Fibroblast of skin of left biceps (primary cell): ENCODE measurements at regions not wholly inside any gene's neighbourhood (a gene's known extent, or its start where the extent isn't known, plus 50 kb on each side); places are given as distances from the start of the nearest gene placed in this dataset.
A peak's percentile ranks its signal among the peaks of the same experiment; 100 is the strongest.

Source experiments
- DNase-seq, 2 experiments: peaks; one replicate each; pipeline ENCODE4 v3.0.0-alpha.2; 2013; ENCODE audit warnings: low read depth in 2 of 2

DNA sequence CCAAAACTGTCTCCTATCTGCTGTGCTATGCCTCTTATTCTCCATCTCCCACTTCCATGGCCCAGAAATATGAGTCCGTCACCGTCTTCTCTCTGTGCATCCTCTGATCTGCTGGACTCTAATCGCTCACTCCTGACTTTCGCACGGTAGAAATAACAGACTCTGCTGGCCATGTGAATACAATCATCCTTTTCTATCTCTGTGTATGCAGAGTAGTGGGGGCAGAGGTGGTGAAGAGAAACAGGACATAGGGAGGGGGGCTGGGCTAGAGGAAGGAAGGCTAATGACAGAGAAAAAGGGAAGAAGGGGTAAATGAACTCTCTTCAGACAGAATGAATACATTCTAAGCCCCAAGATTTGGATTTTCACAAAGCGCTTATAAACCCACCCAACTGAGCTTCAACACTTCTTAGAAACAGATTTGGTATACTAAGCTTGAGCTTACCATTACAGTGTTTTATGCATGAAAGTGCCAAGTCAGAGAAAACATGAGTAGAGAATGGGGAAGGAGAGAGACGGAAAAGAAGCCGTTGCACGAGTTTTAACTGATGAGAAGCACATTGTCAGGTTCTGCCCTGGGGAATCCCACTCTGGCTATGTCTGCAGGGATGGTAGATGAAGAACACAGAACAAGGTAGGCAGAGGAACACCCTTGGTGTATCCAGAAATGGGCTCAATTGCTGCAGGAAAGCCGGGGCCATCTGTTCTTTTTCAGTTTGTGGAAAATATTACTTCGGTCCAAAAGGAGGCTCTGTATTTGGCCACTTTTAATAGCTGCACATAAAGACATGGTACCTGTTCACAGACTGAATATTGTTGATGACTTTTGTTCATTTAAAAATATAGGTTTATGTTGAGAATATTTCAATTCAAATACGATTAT, 324.7 kb downstream of the ETS1 start:
- no peak for DNase-seq

DNA sequence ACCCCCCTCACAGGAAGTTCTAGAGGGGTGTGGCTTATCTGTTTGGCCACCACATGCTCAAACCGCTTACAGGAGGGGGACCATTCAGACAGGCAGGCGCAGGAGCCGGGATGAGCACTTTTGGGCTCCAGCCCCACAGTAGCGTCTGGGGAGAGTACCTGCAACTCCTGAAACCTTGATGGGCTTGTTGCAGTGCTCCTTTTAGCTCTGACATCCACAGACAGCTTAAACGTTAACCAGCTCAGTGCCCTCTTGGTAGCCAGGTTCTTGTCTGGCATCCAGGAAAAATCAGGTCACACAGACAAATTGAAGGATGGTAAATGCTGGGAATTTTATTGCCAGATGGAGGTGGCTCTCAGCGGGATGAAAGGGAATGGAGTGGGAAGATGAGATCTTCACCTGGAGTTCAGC, 326.3 kb downstream of the ETS1 start:
- no peak for DNase-seq

DNA sequence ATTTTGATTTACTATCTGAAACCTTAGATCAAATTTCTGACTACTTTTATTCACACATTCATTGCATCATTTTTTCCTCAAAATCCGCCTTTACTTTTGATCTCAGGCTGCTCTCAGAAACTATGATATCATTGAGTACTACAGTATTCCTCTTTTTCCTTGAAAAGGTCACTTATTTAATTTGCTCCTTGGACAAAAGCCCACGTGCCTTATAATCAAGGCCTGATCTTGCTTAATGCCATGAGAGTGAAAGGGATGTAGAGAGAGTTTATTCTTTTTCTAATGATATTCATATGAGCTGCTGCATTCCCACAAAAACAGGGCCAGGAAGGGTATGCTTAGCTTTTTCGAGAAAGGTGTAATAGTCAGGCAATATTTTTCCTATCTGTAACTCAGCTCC, 327.0 kb downstream of the ETS1 start:
- DNase-seq, result no peak

DNA sequence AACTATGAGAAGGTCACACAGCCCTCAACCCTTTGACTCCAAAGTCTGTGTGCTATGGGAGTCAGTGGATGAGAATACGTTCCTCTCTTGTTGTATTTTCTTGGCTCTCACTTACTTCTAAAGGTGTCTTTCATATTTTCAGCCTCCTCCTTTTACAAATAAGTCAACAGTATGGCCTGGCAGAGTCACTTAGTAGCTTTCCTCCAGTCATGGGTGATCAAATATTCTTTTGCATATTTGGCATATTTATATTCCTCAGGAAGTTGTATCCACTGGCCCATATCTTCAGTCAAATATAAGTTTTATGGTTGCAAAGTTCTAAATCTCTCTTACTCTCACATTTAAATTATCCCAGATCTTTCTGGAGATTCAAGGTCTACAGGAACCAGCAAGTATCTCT, 327.5 kb downstream of the ETS1 start:
- DNase-seq, result no peak

DNA sequence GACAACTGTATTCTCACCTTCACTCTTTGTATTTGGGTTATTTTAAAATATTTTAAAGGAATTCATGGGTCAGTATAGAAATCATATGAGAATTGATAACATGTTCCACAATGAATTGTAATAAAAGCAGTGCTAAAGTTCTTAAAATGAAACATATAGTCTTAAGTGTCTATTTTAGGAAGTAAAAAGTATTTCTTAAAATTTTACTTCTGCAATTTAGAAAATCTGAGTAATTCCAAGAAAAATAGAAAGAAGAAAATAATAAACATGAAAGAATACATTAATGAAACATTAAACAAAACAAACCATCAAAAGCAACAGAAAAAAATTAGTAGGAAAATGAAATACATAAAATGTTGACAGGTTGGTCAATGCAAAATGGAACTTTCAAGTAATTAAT, 332.4 kb downstream of the ETS1 start:
- no peak for DNase-seq

DNA sequence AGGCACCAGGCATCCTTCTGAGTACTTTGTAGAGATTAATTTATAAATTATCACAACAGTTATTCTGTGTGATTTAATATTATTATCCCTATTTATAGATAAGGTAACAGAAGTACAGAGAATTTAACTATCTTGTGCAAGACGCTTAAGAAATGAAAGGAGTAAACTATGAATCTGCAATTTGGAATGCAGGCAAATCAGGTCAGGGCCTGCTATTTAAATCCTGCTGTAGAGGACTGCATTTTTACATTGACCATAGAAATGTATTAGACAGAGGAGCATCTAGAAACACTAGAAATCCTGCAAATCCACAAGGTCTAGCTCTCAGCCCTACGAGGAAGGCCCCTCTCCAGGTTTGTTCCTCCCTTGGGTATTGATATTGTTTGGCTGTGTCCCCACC, 336.2 kb downstream of the ETS1 start:
- DNase-seq, result peak; percentile 24 to 38

DNA sequence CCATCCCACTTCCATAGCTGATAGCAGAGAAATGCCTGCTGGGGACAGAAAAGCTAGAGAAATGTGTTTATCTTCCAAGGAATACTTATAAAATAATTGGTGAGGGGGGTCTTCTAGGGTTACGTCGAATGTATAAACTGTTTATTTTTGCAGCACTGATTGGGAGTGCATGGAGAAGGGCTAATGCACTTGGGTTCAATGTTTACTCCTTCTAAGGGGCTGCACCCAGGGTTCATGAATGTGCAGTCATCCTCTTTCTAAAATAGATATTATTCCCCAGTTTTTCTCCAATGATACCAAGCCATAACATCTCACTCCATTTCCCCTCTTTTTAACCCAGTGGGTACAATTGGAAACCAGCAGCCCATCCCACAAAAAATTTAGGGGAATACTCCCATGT, 336.9 kb downstream of the ETS1 start:
- DNase-seq, result no peak

DNA sequence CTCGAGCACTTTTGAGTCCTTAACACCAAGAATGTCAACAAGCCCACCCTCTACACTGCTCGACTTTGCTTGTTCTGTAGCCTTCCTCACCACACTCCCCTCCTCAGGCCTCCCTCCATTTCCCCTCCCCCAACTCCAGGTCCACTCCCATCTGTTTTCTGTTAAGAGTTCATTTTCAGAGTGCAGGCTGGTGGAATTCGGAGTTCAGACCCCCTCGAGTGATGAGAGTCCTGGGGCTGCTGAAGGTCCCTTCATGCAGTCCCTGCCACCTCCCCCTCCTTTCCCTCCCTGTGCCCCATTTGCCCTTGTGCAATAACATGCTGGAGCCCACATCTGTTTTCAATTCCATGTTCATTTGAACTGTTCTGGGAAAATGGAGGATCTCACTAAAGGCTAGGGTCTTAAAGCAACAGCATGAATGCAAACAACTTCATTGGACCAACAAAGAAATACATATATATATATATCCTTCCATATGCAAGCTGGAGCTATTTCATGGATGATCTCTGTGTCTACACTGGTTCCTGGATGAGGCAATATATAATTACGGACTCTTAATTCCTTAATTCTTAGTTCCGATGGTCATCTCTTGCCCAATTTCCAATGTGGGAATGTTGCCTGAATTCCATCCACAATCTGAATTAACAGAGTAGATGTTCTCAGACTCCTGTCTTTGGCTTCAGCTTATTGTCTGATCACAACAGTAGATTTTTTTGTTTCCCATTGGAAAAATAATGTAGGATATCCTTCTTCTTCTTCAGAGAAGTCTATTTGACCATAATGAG, 340.4 kb downstream of the ETS1 start:
- DNase-seq, result peak; percentile 41 to 49

DNA sequence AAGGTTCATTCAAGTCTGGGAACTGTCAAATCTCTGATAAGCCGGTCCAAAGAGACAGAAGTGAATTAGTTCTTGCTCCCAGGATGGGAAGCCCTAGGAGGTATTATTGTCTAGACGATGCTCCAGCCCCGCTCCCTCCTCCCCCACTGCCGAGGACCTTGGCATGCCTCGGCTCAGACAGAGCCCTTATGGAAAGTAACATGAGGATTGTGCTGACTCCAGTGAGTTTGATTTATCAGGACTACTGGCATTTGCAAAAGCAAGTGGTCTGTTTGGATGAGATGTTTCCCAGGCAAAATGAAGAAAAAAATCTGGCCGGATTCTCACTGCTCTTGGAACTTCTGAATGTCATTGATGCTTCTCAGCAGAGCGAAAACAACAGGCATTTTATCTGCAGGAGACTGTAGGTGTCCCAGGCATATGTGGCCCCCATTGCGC, 341.0 kb downstream of the ETS1 start:
- peak; percentile 59 to 66 for DNase-seq

DNA sequence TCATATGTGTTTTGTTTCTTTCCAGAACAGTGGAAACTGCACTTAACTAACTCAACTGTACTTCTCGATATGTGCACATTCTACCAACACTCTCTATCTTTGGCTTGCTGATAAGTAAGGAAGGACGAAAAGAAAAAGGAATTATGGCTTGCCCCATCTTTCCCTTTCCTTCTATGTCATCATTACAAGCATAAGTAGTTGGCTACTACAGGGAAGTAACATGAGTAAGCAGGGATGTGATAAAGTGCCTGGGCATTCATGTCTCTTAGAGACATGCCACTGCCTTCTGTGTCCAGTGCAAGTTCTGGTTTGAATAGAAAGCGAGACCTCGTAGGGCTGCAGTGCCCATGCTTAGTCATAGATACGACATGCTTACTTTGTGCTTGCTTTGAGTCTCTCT, 342.5 kb downstream of the ETS1 start:
- no peak for DNase-seq

DNA sequence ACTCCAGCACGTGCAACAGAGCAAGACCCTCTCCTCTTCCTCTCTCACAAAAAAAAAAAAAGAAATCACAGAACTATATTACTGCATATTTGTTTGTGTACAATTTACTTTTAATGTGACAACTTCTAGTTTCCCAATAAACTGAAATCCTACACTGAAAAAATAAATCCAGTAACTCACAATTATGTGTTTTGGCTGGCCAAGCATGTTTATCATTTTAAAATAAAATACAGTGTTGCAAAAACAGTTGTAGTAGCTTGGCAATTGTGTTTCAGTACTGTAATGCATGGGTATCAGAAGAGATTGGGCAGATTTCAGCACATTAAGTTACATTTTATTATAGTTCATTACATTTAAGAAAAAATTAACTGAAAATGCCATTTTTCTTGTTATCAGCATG, 344.9 kb downstream of the ETS1 start:
- no peak for DNase-seq

DNA sequence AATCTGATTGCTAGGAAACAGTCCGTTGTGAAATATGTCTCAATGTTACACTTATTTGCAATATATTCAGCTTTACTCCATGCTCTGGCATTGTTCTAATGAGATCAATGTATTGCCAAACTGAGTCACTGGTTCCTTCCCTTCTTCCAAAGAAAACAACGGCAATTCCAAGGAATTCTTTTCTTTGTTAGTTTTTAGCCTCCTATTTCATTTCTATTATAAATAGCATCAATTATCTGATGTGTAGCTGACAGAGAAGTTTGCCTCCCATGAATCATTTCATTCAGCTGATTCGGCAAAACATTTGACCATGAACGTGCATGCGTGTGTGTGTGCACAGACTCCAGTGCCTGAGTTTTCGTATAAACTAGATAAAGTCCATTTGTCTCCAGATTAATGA, 346.8 kb downstream of the ETS1 start:
- DNase-seq, result peak; percentile 48 to 53

DNA sequence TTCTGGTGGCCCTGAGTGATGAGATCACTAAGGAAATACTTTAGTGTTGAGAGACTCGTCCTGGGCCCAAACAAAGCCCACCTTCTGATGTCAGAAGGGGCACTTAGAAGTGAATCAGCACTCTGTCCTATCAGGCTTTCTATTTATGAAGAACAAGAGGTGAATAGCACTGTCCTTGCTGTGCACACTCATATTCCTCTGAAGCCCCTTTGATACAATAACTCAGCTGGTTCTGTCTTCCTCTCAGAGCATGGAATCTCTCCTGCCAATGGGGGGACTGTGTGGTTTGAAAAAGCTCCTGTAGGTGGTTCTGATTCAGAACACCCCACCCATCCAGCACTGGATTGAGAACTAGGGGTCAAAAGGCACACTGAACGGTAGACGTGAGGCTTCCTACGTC, 348.1 kb downstream of the ETS1 start:
- DNase-seq, result no peak

DNA sequence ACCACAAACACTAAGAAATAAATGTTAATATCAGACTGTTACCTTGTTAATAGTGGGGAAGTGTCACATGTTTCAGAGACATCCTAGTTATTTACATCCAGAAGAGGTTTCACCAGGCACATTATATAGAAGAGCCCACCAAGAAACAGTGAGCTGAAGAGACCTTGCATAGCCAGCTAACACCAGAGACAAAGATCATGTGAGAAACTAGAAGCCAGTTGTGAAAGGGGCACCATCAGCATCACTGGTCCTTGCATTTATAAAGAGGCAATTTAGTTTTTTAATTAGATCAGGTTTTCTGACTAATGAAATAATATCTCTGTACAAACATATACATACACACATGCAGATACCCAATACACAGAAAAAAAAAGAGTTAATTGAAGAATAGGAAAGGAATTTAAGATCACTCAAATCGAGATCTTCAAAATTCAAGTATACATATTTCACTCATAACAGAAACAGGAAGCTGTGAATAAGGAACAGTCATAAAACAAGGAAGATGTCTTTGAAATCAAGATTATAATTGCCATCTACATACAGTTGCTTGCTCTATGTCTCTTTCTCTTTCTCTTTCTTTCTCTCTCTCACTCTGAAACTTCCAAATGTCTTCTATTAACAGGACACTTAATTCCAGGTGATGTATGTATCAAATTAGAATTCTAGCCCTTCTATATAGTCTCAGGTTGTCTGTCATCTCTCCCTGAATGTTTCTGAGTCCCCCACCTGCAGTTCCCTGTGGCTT, 348.7 kb downstream of the ETS1 start:
- DNase-seq, result no peak

DNA sequence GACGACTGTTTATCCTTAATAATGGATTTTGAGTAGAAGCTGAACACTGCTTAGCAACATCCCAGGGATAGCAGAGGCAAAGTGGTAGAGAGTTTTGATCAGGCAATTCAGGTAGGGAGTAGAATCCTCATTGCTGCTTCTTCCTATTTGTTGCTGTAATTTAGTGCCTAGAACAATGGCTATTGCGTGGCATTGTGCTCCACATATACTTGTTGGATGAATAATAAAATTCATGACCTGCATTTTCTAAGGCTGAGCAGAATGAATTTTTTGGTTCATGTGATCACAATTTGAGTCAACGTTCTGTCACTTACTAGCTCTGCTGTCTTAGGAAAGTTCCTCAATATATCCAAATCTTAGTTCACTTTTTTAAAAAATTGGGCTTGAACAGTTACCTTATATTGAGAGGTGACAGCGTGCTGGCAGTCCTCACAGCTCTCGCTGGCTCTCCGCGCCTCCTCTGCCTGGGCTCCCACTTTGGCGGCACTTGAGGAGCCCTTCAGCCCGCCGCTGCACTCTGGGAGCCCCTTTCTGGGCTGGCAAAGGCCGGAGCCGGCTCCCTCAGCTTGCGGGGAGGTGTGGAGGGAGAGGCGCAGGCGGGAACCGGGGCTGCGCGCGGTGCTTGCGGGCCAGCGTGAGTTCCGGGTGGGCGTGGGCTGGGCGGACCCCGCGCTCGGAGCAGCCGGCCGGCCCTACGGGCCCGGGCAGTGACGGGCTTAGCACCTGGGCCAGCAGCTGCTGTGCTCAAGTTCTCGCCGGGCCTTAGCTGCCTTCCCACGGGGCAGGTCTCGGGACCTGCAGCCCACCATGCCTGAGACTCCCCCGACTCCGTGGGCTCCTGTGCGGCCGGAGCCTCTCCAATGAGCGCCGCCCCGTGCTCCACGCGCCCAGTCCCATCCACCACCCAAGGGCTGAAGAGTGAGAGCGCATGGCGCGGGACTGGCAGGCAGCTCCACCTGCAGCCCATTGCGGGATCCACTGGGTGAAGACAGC, 350.6 kb downstream of the ETS1 start:
- no peak for DNase-seq

DNA sequence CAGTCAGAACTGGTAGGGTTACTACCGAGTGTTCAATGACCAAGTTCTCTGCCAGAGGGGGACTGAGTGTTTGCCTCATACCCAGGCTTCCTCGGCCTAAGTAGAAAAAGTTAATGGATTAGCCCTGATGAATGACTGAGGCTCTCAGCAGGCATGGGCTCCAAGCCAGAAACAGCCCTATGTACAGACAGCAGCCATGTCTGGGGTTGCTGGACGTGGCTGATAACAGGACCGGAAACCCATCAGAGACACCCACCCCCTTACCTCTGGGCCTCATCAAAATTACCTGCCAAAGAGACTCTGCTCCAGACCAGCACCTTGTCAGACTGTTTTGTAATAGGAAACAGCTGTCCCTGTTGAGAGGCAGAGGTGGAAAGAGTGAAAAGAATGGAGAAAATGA, 351.4 kb downstream of the ETS1 start:
- no peak for DNase-seq

DNA sequence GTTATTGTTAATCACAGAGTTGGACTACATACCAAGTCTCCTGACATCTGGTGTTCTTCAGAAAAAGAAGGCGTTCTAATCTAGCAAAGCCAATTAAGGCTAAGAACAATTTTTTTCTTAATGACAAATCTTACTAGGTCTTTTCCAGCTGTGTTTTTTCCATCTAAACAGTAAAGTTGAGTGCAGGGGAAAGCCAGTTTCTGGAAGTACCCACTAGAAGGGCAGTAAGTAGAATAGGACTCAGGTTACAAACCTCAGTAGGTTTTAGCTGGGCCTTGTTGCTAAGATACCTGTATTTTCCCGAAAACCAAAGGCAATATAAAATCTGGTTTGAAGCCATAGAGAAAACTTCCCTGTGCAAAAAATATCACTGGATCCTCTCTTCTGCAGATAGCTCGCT, 351.9 kb downstream of the ETS1 start:
- no peak for DNase-seq

DNA sequence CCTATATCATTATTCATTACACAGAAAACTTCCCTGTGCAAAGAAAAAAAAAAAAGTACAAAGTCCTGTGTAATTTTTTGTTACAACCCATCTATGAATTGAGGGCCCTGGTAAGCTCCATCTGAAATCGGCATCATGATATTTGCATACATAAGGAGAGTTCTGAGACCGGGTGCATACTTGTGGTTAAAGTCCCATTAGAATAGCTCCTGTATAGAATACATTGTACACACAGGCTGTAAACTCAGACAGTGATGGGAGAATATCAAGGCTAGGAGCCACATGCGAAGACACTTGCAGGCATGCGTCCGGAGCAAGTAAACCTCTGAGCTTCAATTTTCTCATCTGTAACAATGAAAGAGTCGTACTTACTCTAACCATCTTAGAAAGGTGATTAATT, 353.2 kb downstream of the ETS1 start:
- no peak for DNase-seq

DNA sequence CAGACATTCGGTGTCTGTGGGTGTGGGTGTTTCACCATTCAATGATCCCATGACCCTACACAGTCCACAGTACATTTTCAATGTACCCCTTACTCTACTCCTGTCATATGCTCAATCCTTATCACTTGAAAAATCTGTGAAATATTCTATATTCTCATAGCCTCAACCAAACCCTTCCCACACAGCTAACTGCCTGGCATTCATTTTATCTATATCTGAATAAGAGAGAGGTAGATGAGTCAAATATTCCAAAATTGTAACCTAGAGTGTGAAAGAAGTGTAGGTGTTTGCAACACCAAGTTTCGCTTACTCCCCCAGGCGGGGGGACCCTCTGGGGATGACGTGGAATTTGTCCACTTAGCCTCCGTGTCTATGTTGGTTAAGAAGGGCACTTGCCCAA, 354.8 kb downstream of the ETS1 start:
- DNase-seq, result no peak

DNA sequence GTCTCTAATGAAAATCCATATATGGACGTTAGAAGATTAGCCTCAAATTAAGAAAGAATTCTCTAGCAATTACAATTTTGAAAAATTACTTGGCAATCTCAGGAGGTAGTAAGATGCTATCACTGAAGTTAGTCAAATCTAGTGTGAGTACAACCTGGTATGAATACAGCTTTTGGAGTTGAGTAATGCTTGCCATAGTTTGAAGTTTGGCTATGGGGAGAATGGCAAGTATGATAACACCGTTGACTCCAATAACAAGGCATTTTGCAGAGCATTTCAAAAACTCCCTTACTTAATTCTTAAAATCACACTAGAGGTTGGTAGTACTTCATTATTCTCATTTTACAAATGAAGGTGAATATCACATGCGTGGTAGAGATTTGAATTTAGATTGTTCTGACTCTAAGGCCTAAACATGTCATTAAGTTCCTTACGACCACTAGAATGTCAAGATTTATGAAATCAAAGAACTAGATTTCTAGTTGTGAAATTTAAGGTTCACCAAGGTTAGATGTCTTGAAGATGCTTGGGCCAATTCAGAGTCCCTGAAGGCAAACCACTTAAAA, 355.4 kb downstream of the ETS1 start:
- DNase-seq, result no peak

DNA sequence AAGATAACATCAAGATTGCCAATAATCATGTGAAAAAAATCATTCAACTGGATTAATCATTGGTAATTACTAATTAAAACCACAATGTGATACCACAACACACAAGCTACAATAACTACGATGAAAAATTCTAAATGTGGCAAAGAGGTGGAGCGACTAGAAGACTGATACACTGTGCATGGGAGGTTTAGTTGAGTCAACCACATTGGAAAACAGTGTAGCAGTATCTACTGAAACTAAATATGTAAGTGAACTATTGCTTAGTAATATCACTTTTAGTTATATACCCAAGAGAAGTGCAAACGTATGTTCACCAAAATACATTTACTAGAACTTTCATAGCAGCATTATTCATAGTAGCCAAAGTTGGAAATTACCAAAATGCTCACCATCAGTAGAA, 359.9 kb downstream of the ETS1 start:
- no peak for DNase-seq
